NCI-H1105 (cell line): ENCODE measurements at regions not wholly inside any gene's neighbourhood (a gene's known extent, or its start where the extent isn't known, plus 50 kb on each side); places are given as distances from the start of the nearest gene placed in this dataset.

ENCODE experiments used
- DNase-seq: peaks from one replicate; lab custom pipeline; 2025; lab: John Stamatoyannopoulos, UW

- no peak for DNase-seq
Observed at GRCh38 chr1:25056536-25056935, 126.5 kb upstream of the RUNX3 start.

- DNase-seq, result no peak
Observed at GRCh38 chr1:25055961-25056360, 125.9 kb upstream of the RUNX3 start.

GRCh38 chr1:25055324-25055780 is 125.3 kb upstream of the RUNX3 start:
- no peak for DNase-seq

- no peak for DNase-seq
Observed at GRCh38 chr1:25054526-25055323, 124.6 kb upstream of the RUNX3 start.

DNA sequence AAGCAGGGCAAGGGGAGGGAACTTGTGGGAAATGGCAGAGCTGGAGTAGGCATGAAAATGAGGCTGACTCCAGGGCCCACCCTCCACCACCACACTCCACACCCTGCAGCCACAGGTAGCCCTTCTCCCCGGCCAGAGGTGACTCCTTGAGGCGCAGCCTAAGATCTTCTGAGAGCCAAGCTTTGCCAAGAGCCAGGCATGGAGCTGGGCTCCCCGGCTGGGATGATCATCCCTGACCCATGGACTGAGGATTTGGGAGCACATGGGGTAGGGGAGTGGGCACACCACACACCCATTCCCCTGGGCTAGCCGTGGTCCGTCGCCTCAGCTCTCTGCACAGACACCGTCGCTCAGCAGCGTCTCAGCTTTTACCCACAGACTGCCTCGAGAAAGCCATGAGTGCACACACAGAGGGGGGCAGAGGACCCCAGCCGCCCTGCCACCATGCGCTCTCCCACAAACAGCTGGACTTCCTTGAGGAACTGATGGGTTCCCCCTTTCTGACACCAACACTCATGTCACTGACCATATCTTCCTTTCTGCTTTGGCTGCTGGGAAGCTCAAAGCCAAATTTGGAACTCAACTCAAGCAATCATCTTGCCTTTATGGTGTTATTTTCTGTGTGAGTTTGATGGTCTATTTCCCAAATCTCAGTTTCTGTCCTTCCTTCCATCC is 123.6 kb upstream of the RUNX3 start:
- no peak for DNase-seq

GRCh38 chr1:25051906-25052305 is 121.8 kb upstream of the RUNX3 start:
- DNase-seq, result no peak

GRCh38 chr1:25051504-25051903 is 121.4 kb upstream of the RUNX3 start:
- no peak for DNase-seq

DNA sequence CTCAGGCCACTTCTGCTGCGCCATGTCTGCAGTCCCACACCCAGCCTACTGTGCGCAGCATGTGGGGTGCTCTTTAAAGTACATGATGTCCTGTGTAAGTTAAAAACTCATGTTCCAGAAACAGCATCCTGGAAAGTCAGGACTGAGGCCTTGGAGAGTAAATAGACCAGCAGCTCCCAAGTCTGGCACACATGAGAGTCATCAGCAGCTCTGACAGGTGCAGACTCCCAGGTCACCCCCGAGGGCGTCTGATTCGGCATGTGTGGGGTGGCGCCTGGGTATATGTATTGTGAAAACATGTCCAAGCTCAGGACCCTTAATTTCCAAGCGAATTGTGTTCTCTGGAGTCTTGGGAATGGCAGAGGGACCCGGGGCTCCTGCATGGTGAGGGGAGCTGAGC is 120.1 kb upstream of the RUNX3 start:
- DNase-seq, result no peak

- no peak for DNase-seq
Observed at GRCh38 chr1:25049190-25049589, 119.1 kb upstream of the RUNX3 start.

GRCh38 chr1:25048728-25049127 is 118.7 kb upstream of the RUNX3 start:
- no peak for DNase-seq

DNA sequence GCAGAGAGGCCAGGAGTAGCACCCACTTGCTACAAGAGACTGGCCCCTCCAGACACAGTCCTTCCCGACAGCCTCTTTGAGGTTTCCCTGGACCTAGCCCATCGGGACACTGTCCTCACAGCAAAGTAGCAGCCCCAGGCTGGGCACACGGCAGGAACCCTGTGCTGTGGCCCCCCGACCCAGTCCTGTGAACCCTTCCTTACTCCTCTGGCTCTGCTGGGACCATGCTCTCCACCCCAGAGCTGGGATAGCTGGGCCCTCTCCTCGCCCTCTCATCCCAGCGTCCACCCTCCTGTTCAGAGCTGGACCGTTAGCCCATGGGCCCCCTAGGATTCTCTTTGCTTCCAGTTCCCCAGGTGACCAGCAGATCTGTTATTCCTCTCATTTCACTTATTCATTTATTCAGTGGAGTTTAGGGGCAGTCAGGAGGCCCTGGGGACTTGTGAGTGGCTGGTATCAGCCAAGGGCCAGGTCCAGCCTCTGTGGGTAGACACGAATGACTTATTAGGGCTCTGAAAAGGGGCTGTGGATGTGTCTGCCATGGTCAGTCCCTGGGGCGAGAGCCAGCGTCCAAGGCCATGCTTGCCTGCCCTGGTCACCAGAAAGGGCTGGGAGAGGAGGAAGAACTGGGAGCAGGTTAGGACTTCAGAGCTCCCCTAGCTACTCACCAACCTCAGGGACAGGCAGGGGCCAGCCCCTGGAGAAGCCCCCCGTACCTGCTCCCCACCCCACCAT is 117.6 kb upstream of the RUNX3 start:
- DNase-seq, result no peak

- no peak for DNase-seq
Observed at GRCh38 chr1:25046194-25046532, 116.1 kb upstream of the RUNX3 start.

DNA sequence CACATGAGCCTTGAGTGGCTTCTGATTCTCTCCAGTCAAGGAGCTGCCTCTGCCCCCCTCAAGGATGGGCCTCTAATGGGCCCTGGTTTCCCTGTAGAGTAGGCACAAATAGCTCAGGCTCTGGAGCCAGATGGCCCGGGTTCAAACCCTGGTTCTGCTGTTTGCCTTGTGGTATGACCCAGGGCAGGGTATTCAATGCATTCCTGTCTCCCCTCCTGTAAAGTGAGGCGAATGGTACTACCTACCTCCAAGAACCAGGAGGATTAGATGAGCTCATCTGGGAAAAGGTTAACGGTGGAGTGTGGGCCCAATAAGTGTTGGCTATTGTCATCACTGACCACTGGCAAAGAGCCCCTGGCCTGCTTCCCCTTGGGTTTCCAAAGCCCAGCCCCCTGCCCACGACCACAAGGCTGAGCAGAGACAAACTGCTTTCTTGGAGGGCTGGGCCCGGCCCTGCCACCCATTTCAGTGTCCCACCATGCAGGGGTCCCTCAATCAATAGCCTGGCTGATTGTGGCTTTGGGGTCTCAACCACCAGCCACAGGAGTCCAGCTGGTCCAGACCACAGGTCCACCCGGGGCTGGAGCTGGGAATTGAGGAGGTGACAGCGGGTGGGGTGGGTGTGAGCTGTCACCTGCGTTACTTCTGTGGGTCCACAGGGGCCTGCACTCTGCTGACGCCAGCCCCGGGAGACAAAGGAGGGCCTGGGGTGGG is 115.6 kb upstream of the RUNX3 start:
- DNase-seq, result no peak

DNA sequence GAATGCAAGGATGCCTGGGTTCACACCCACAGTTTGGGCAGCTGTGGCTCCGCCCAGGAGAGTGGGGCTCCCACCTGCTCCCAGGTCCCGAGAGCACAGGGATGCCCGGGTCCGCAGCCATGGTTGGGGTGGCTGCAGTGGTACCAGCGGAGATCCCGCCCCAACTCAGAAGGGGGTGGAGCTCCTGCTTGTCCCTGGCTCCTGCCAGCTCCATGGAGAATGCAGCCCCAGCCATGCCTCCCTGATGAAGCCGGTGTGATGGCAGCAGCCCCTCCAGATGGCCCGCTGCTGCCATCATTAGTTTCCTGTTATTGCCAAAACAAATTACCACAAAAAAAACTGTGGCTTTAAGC is 113.1 kb upstream of the RUNX3 start:
- DNase-seq, result no peak

DNA sequence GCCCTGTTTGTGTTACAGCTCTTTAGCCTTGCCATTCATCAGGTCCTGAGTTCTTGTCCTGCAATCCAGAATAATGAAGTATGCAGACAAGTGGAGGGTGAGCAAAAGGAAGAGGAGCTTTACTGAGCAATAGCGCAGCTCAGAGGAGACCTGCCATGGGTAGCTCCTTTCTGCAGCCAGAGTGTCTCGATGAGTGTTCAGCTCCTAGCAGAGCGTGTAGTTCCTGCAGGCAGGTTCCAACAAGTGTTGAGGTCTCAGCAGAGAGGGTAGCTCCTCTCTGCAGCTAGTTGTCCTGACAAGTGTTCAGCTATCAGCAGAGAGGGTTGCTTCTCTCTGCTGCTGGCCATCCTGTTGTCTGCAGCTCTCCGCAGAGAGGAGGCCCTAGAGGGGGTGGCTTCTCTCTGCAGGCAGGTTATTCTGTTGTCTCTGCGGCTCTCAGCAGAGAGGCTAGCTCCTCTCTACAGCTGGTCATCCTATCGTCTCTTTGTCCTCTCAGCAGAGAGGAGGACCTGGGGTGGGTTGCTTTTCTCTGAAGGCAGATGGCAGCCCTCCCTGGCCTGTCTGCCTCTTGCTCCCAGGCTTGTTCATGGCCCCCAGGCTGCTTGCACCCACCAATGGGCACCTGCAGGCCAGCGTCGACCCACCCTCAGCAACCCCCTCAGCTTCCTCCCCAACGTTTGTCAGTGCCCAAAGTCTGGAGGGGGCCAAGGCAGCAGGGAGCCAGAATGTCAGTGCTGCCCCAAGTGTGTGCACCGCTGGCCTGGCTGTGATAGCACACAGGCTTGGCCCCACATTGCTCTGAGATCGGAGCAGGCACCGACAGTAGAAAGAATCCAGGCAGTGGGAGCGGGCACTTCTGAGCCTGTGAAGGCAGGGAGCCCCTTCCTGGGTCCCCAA is 112.5 kb upstream of the RUNX3 start:
- no peak for DNase-seq

- DNase-seq, result no peak
Observed at GRCh38 chr1:25041916-25042315, 111.8 kb upstream of the RUNX3 start.

GRCh38 chr1:25040122-25040685 is 110.1 kb upstream of the RUNX3 start:
- no peak for DNase-seq

- no peak for DNase-seq
Observed at GRCh38 chr1:25039229-25039628, 109.2 kb upstream of the RUNX3 start.

- no peak for DNase-seq
Observed at GRCh38 chr1:25038699-25039098, 108.6 kb upstream of the RUNX3 start.

- no peak for DNase-seq
Observed at GRCh38 chr1:25037174-25038074, 107.3 kb upstream of the RUNX3 start.
